Activated T-cell treated with anti-CD3 and anti-CD28 coated beads for 24 hours (primary cell): ENCODE measurements at regions not wholly inside any gene's neighbourhood (a gene's known extent, or its start where the extent isn't known, plus 50 kb on each side); places are given as distances from the start of the nearest gene placed in this dataset.

Experiments
- DNase-seq: peaks from one replicate; pipeline ENCODE4 v3.0.0-alpha.2; 2020; ENCODE audit warnings: low read depth

GRCh38 chr5:34486160-34486848, 169.8 kb upstream of the RAI14 start:
- peak; percentile 50 for DNase-seq

DNA sequence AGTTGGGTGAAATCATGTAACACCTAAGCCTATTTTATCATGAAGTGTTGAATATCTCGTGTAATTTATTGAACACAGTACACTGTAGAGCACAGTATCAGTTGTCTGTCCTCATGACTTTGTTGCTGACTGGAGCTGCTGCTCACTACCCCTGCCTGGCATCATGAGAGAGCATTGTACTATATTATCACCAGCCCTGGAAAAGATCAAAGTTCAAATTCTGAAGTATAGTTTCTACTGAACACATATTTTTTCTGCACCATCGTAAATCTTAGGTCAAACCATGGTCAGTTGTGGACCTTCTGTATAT, 169.3 kb upstream of the RAI14 start:
- no peak for DNase-seq

DNA sequence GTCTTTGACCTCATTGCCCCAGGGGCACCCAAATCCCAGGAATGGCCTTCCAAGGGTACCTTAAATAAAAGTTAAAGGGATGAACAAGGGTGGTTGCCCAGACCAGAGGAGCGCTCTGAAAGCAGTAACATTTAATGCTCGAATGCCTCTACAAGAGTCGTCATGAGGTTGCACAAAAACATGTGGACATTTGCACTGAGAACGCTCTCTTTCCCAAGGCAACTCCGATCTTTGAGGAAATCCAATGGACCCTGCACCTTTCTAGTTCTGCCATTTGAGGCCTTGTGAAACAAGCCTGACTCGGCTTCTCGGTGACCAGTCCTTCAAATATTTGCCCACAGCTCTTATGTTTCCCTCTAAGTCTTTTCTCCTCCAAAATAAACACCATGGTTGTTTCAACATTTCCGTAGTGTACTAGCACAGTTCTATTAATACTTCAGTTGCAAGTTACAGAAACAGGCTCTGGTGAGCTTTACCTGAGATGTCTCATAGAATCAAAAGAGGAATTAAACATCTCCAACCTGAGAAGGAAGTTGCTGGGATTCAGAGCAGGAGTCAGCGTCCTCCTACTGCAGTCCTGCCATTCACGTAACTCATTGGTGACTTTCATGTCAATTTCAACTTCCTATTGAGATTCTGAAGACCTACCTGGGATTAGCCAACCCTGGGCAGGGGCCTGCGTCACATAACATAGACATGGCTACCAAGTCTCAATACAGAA, 168.8 kb upstream of the RAI14 start:
- DNase-seq: no peak

GRCh38 chr5:34487956-34488355, 168.2 kb upstream of the RAI14 start:
- DNase-seq: no peak

- DNase-seq: no peak
Measured at GRCh38 chr5:34488984-34489383, 167.1 kb upstream of the RAI14 start.

GRCh38 chr5:34490506-34491250, 165.4 kb upstream of the RAI14 start:
- DNase-seq: no peak

GRCh38 chr5:34491251-34491620, 164.9 kb upstream of the RAI14 start:
- DNase-seq: no peak

DNA sequence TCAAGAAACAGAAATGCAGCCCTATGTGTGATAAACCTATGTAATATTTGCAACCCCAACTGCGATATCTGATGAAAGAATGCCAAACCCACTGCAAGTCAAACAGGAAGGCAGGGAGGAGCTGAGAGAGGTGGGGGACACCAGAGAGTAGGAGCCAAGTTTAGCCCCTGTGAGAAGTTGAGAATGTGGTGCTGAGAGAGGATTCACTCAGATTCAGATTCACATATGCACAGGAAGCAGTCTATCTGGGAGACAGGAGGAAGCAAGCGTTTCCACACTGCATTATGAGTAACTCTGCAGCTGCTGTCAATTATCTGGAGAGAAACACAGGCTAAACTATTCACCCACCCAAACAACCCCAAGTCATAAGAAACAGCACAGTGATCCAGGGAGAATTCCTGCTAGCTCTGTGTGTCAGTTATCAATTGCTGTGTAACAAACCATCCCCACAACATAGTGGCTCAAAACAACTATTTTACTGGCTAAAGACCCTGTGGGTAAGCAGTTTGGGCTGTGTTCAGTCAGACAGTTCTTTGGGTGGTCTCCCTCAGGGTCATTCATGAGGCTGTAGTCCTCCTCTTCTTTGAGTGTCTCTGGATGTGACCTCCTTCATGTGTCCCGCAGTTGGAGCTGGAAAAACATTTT, 161.9 kb upstream of the RAI14 start:
- no peak for DNase-seq

GRCh38 chr5:34495178-34495577, 160.9 kb upstream of the RAI14 start:
- DNase-seq: no peak

DNA sequence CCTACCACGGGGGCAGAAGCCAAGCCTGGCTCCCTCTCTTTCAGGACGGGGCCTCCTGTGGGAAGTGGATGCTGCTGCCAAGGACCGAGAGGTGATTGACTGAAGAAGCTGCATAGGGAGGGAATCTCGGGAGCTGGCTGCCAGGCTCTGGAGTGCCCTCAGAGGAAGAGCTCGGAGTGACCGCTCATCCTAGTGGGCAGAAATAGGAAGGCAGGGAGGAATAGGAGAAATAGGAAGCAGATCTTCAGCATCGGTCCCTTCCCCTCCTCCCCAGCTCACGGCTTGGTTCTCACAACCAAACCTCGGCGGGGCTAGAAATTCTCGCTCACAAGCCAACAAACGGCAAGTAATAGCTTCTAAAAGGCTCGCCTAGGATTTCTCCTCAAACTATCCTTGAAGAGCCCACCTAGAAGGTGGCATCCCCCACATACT, 159.9 kb upstream of the RAI14 start:
- no peak for DNase-seq

DNA sequence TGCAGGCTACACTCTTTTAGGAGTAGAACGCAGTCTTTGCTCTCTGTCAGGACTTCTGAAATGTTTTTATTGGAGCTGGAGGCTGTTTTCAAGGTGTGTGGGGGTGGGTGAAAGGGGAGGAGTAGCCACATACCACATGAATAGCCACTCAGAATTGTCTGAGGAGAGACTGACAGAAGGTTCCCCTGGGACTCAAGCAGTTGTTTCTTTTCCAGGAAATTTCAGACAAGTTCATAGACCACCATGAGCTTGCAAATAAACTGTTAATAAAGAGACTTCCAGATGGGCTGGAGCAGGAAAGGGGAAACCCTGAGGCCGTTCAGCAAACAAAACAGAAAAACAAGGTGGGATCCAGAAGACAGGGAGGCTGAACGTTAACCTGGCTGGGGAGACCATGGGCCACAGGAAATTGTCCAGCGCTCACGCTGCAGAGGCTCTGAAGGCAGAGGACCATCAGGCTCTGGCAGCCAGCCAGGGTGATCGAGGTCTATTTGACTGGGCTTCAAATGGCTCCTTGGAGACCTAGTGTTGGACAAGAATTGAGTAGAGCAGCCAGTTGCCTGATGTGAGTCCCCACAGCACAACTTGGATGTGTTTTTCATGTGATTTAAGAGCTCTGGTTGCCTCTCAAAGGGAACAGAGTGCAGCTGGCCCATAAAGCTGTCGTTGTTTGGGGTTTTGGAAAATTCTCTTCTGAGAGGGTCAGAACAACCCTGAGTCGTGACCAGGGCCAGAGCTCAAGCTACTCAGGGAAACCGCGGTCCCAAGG, 159.2 kb upstream of the RAI14 start:
- DNase-seq: no peak

- DNase-seq: no peak
Measured at GRCh38 chr5:34497470-34497808, 158.7 kb upstream of the RAI14 start.

- DNase-seq: no peak
Measured at GRCh38 chr5:34498572-34498971, 157.6 kb upstream of the RAI14 start.

DNA sequence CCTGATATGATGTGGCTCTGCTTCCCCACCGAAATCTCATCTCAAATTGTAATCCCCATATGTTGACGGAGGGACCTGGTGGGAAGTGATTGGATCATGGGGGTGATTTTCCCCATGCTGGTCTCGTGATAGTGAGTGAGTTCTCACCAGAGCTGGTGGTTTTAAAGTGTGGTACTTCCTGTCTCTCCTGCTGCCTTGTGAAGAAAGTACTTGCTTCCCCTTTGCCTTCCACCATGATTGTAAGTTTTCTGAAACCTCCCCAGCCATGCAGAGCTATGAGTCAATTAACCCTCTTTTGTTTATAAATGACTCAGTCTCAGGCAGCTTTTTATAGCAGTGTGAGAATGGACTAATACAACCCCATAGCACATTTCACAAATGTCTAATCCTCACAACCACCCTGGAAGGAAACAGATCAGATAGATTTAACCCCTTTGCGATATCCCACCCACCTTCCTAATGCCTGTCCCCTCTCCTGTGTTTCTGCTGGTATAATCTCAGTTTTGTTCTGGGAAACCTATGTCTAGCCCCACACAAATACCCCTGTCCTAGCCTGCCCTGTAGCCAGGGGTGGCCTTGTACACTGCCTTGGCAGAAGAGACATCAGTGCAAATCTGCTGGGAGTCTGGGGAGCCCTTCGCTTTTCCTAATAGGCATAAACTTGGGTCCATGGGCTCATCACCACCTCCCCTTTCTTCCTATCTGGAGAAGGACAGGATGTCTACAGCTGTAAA, 157.0 kb upstream of the RAI14 start:
- peak; percentile 15 for DNase-seq

DNA sequence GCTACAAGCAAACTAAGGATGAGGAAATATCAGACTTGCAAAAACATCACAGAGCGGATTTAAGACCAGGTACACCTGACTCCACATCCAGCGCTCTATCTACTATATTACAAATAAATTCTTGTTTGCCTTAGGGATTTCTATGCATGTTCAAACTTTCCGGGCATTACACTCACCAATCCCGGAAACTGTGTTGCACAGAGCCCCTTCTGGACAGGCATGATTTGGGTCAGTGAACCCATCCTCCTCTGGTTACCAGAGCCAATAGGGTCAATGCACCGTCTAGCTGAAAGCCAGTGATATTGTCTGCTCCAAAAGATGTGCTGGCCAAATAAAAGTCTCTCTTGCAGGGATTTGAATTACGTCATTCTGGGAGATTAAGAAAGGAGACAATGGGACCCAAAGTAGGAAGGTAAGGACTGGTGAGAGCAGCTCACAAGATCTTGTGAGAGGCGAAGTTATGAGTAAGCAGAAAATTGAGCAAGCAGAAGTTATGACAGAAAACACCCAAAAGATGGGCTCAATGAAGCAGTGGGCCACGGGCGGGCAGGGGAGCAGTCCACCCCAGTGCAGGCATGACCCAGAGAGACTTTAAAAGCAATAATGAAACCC, 155.8 kb upstream of the RAI14 start:
- DNase-seq: no peak

GRCh38 chr5:34501016-34501415, 155.1 kb upstream of the RAI14 start:
- DNase-seq: no peak

- no peak for DNase-seq
Measured at GRCh38 chr5:34501840-34502239, 154.3 kb upstream of the RAI14 start.

GRCh38 chr5:34502581-34502980, 153.5 kb upstream of the RAI14 start:
- no peak for DNase-seq

- no peak for DNase-seq
Measured at GRCh38 chr5:34503379-34504253, 152.5 kb upstream of the RAI14 start.

DNA sequence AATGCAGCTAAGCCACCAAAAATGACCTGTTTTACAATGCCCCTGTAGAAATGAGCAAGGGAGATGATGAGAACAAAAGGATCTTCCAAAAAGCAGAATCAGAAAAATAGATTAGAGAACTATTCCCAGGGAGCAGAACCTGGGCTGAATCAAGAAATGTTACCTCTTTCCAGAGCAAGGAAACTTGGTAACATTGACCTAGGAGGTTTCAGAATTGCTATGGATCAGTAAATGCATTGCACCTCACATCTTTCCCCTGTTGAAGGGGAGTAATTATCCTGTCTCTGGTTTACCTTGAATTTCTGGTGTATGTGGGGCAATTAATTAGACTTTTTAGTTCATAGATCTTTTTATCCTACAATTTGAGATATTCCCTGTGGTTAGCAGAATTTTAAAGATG, 151.2 kb upstream of the RAI14 start:
- DNase-seq: no peak
